Kidney tubule cell (primary cell): ENCODE measurements at regions not wholly inside any gene's neighbourhood (a gene's known extent, or its start where the extent isn't known, plus 50 kb on each side); places are given as distances from the start of the nearest gene placed in this dataset.

Experiments used
- DNase-seq: peaks from one replicate; pipeline ENCODE4 v3.0.0-alpha.2; 2018; ENCODE audit warnings: low spot score

DNA sequence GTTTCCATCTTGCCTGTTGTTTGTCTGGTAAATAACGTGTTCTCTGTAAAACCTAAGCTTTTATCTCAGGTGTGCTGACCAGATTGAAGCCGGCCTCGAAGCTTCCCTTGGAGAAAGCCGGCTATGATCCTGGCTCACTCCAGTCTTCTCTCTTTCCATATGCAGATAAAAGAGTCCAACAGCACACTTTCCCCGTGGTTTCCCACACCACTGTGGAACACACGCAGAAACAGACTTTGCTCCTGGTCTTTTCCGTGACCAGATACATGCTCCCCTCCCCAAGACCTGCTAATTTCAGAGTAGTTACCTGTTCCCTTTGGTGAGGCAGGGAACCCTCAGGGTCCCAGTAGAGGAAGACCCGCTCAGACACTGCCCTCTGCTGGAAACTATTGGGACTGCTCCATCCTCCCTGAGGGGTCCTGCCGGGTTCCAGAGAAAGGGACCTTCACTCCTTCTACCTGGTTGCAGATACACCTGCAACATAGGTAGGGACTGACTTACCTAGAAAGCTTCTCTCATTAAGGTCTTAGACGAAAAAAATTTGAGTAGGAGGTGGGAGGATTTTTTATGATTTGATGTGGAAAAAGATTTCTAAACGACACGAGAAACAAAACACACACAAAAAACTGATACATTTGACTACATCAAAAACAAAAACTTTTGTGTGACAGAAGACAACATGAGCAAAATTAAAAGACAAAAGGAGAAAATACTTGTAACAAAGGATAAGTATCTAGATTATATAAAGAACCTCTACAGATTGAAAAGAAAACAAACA lies 415.4 kb upstream of the CCDC196 start:
- DNase-seq = peak; percentile 40

GRCh38 chr14:66072190-66073084 lies 413.7 kb upstream of the CCDC196 start:
- DNase-seq = no peak

- DNase-seq = peak; percentile 16
Observed at GRCh38 chr14:66074537-66074936, 411.6 kb upstream of the CCDC196 start.

DNA sequence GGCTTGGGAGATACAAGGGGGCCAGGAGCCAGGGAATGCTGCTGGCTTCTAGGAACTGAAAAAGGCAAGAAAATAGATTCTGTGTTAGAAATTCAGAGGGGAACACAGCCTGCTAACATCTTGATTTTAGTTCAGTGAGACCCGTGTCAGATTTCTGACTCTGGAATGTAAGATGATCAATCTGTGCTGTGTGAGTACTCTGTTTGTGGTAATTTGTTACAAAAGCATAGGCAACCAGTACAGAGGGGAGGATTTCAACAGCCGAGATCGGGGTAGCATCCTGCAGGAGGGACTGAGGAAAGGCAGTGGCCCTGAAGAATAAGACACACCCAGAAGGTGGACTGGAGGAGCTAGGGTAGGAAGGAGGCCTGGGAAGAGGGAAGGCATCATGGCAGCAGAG lies 410.0 kb upstream of the CCDC196 start:
- no peak for DNase-seq

DNA sequence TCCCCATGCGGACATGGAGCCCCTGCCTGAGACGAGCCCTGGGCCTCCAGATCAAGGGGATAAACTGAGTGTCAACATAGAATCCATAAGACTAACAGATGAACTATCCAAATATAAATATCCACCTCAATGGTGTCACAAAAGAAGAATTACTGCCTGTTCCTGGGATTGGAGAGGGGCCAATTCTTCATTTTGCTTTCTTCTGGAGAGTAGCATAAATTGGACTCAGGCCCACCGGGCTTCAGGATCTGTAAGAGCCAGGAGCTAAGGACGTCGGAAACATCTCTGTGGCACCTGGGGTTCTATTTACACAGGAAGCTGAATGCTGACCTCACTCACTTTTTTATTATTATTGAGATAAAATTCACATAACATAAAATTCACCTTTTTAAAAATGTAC lies 408.2 kb upstream of the CCDC196 start:
- no peak for DNase-seq

DNA sequence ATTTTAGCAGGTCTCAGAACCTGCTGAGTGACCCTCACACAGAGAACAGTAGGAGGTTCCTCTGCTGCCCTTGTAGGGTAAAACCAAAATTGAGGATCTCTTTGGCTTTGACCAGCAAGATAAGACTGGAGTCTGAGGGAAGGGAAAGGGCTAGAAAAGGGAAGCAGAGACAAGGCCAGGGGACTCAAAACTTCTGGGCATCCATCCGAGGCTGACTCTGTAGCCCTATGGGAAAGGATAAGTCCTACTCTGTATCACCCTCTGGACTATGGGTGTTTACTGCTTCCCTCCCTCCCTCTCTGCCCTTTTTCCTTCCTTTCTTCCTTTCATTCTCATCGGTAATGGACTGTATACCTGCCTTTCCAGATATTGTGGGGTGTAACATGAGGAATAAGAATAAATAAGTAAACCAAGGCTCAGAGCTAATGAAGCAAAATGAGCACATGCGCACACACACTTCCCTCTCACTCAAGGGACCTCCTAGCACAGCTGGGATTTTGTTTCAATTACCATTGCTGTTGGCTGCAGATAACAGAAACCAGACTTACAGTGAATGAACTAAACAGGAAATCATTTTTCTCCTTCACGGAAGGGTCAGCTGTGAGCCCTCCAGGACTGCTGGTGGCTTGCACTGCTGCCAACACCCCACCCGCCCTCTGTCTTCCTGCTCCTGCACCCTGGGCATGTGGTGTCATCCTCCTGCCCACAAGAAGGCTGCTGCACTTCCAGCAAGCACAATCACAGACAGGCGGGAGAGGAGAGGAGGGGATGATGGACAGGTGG lies 404.4 kb upstream of the CCDC196 start:
- no peak for DNase-seq

GRCh38 chr14:66085224-66085623 lies 400.9 kb upstream of the CCDC196 start:
- DNase-seq = no peak

DNA sequence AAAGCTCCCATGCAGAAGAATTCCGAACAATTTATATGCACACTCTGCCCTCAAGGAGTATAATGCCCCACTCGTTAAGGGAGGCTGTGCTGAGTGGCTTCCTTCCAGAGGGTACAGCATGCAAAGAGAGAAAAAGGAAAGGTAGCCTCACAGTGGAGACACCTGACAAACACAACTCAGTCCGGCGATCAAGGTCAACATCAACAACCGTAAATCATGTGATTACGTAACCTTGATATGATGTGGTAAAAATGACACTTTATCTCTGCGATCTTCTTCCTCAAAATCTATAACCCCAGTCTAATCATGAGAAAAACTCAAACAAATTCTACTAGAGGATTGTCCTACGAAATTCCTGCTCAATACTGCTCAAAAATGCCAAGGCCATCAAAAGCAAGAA lies 400.5 kb upstream of the CCDC196 start:
- no peak for DNase-seq

- DNase-seq = no peak
Observed at GRCh38 chr14:66087231-66087630, 398.9 kb upstream of the CCDC196 start.

GRCh38 chr14:66088656-66089055 lies 397.5 kb upstream of the CCDC196 start:
- no peak for DNase-seq

- no peak for DNase-seq
Observed at GRCh38 chr14:66092206-66092605, 394.0 kb upstream of the CCDC196 start.

GRCh38 chr14:66092748-66093147 lies 393.4 kb upstream of the CCDC196 start:
- DNase-seq = no peak

DNA sequence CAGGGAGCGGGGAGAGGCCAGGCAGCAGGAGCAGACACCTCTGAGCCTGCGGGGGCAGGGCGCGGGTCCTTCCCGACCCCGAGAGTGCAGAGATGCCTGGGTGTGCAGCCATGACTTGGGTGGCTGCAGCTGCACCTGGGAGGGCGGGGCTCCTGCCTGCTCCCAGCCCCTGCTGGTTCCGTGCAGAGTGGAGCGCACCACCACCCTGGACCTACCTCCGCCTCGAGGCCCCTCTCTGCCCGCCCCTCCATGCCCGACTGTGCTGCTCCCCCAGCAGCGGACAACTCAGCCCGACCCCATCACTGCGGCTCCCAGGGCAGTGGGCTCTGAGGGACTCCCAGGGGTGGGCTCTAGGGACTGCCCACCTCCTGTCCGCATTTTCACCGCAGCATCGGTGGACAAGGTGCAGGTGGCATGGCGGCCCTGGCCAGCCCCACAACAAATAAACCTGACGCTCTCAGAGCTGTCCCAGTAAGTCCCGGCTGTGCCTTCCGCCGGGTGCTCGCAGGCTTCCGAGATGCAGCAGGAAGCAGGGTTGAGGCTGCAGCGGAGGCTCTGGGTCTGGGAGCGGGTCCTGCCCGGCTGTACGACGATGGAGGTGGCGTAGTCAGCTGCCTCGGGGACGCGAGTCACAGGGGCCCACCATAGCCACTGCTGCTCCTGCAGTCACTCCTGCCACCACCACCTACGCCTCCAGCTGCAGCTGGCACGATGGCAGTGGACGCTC lies 392.0 kb upstream of the CCDC196 start:
- no peak for DNase-seq

GRCh38 chr14:66099451-66099850 lies 386.7 kb upstream of the CCDC196 start:
- DNase-seq = no peak

DNA sequence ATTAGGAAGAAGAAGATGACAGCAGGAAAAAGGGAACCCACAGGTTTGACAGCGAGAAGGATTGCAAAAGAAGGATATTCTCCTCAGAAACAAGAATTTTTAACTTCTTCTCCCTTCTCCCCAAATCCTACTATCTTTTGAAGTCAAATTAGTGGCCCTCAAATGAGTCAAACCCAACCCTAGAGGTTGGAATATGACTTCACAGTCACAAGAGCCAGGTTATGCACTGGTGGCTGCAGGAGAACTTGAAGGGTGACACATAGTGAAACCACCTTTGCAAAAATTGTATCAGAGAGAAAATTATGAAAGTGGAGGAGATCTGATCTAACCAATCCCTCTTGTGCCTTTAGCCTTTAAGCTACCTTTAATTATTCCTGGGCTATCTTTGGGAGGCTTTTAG lies 386.2 kb upstream of the CCDC196 start:
- peak; percentile 6 for DNase-seq

- DNase-seq = no peak
Observed at GRCh38 chr14:66101662-66102061, 384.5 kb upstream of the CCDC196 start.

GRCh38 chr14:66104486-66104885 lies 381.7 kb upstream of the CCDC196 start:
- DNase-seq = no peak

DNA sequence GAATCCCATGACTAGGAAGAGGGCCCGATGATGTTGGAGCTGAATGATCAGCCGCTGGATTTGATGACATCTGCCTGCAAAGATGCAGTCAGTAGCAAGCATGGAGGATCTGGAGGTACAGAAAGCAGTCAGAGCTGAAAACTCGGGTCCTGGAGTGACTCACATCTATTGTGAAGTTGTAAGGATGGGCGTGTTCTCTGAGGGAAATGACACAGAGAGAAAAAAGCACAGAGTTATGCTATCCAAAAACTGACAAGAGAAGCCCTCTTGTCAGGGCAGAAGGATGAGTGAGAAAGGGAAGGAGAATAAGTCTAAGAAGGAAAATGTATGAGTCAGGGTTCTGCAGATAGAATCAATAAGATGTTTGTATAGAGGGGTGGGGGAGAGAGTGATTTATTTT lies 380.4 kb upstream of the CCDC196 start:
- DNase-seq = peak; percentile 40

DNA sequence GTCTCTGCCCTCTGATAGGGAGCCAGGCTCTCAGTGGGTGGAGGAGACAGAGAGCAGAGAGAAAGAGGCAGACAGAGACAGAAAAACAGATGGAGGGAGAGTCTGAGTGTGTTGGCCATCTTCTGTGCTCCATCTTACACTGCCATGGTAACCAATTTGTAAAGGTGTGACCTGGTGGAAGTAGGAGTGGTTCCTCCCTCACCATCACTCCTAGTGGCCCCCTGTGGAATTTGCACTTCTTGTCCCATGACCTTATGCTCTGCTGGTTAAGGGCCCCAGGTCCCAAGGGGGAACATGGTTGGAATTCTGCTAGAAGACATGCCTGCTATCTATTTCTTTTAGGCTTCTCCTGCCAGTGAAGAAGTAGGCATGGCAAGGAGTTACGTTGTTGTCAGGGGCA lies 376.7 kb upstream of the CCDC196 start:
- no peak for DNase-seq

DNA sequence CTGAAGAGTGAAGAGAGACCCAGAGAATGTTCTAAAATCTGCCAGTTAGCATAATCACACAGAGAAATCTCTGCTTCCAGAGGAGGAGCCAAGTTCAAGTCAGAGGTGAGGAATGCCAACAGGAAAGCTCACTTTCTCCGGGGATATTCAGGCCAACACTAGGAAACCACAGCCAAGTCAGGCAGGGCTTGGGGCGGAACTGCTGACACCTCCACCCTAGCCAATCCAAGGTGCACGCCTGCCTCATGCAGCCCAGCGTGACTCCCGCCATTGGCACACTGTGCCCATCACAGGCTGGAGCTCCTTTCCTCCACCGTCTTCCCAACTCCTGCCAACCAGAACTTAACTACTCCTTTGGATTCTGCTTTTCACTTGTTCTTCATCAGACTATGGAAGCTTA lies 374.3 kb upstream of the CCDC196 start:
- DNase-seq = peak; percentile 25

DNA sequence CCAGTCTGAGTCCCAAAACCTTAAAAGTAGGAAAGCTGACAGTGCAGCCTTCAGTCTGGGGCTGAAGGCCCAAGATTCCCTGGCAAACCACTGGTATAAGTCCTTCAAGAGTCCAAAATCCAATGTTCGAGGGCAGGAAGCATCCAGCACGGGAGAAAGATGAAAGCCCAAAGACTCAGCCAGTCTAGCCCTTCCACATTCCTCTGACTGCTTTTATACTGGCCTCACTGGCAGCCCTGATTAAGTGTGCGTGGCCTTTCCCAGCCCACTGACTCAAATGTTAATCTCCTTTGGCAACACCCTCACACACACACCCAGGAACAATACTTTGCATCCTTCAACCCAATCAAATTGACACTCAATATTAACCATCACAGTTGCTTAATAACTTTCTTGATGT lies 372.1 kb upstream of the CCDC196 start:
- no peak for DNase-seq
